ENCODE measurements at regions not wholly inside any gene's neighbourhood (a gene's known extent, or its start where the extent isn't known, plus 50 kb on each side); places are given as distances from the start of the nearest gene placed in this dataset.

DNA sequence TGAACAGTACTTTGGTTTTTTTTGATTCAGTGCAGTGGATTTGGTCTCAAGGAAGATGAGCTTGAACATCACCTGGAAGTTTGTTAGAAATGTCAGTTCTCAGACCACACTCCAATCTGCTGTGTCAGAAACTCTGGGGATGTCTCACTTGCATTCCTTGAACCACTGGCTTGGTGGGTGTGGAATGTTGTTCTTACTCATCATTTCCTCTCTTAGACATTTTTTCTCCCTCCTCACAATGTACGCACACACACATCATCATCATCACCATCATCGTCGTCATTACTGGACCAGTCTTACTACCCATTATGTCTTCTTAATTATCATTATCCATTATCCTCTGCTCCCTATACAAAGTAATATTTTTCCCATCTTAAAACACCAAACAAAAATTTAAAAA lies 91.9 kb upstream of the KCNK2 start:
- TF ChIP-seq, protein P1, sequence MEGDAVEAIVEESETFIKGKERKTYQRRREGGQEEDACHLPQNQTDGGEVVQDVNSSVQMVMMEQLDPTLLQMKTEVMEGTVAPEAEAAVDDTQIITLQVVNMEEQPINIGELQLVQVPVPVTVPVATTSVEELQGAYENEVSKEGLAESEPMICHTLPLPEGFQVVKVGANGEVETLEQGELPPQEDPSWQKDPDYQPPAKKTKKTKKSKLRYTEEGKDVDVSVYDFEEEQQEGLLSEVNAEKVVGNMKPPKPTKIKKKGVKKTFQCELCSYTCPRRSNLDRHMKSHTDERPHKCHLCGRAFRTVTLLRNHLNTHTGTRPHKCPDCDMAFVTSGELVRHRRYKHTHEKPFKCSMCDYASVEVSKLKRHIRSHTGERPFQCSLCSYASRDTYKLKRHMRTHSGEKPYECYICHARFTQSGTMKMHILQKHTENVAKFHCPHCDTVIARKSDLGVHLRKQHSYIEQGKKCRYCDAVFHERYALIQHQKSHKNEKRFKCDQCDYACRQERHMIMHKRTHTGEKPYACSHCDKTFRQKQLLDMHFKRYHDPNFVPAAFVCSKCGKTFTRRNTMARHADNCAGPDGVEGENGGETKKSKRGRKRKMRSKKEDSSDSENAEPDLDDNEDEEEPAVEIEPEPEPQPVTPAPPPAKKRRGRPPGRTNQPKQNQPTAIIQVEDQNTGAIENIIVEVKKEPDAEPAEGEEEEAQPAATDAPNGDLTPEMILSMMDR (IDR thresholded peaks at IDR 0.05) = no peak
- TF ChIP-seq RXRA (IDR thresholded peaks at IDR 0.05; ENCODE audit: borderline replicate concordance, low read depth) (no peak), RCOR1 (IDR thresholded peaks at IDR 0.05; ENCODE audit: low read length) (no peak), MEF2A (IDR thresholded peaks at IDR 0.05; ENCODE audit: borderline replicate concordance, low read depth) (no peak)

Measured in SK-N-SH (cell line).